Endothelial cell of umbilical vein (primary cell): ENCODE measurements at regions not wholly inside any gene's neighbourhood (a gene's known extent, or its start where the extent isn't known, plus 50 kb on each side); places are given as distances from the start of the nearest gene placed in this dataset.

Experiments used
- BruUV-seq: library from RNA; stranded (reverse); fragments of 400-500 nt; replicated peaks from 2 replicates; lab custom pipeline; 2021; lab: Mats Ljungman, UMichigan
- CTCF ChIA-PET: fragments of 300-600, 350-600 bp; sonication (Branson Sonifier 250); formaldehyde crosslinking; loops from one replicate; lab custom pipeline; 2021; ENCODE audit warnings: antibody characterized with exemption, inconsistent platforms; lab: Charles Lee
- POLR2A ChIA-PET: fragments of 300-600, 350-600 bp; sonication (Branson Sonifier 250); formaldehyde crosslinking; loops from one replicate; lab custom pipeline; 2021; ENCODE audit warnings: antibody characterized with exemption, inconsistent platforms; lab: Charles Lee
- DNase-seq: peaks from one replicate; pipeline ENCODE4 v3.0.0-alpha.2; 2011; ENCODE audit warnings: low read depth, low spot score
- FAIRE-seq: peaks from 2 replicates; lab custom pipeline; 2011; peaks lifted over from hg19 to GRCh38; lab: Jason Lieb, UNC
- H2AFZ ChIP-seq: 2 replicates; pipeline ENCODE4 v1.6.0; 2012; ENCODE audit warnings: low read depth, low read length, control low read depth, inconsistent platforms
- H3K27ac ChIP-seq: 2 replicates; pipeline ENCODE4 v1.5.1; 2011; ENCODE audit warnings: low read depth, mild to moderate bottlenecking, control low read depth, low read length, moderate library complexity; ENCODE audit not compliant: insufficient read depth
- H3K27me3 ChIP-seq, 2 experiments: 2 replicates each; pipeline versions ENCODE4 v1.6.0 to v1.6.1; 2011; ENCODE audit warnings: low read length in 2 of 2, mixed read lengths in 1 of 2; ENCODE audit not compliant: control insufficient read depth in 2 of 2, insufficient read depth in 2 of 2
- H3K36me3 ChIP-seq, 2 experiments: 2 replicates in 1 of 2; 3 replicates in 1 of 2; pipeline ENCODE4 v1.5.1; 2011; ENCODE audit warnings: low read length in 2 of 2, mild to moderate bottlenecking in 1 of 2, moderate library complexity in 1 of 2; ENCODE audit not compliant: control insufficient read depth in 2 of 2, insufficient read depth in 2 of 2; ENCODE audit errors: extremely low read depth in 1 of 2
- H3K4me1 ChIP-seq: 3 replicates; pipeline ENCODE4 v1.5.1; 2011; ENCODE audit warnings: mild to moderate bottlenecking, low read length; ENCODE audit not compliant: control insufficient read depth, insufficient read depth; ENCODE audit errors: extremely low read depth
- H3K4me2 ChIP-seq: 2 replicates; pipeline ENCODE4 v1.6.1; 2011; ENCODE audit warnings: low read length, control low read depth, mixed read lengths; ENCODE audit not compliant: insufficient read depth
- H3K4me3 ChIP-seq, 3 experiments: fragments of 200-600 bp in 1 of 3; sonication (generic), shearing (Covaris generic) in 1 of 3; replicated peaks in 1 of 3; 2 replicates each; pipeline ENCODE4 v1.5.1; 2011 to 2016; ENCODE audit warnings: control low read depth in 3 of 3, low read length in 3 of 3, mild to moderate bottlenecking in 2 of 3, inconsistent platforms in 1 of 3, low read depth in 1 of 3, moderate library complexity in 1 of 3; ENCODE audit not compliant: insufficient read depth in 1 of 3
- H3K79me2 ChIP-seq: 2 replicates; pipeline ENCODE4 v1.6.0; 2012; ENCODE audit warnings: low read length, inconsistent platforms; ENCODE audit not compliant: control insufficient read depth, insufficient read depth
- H3K9ac ChIP-seq: replicated peaks from 2 replicates; pipeline ENCODE3; 2011; ENCODE audit warnings: low read length, control low read depth; ENCODE audit not compliant: insufficient read depth; ENCODE audit errors: extremely low read depth
- H3K9me1 ChIP-seq: replicated peaks from 3 replicates; pipeline ENCODE4 v1.6.0; 2011; ENCODE audit warnings: mild to moderate bottlenecking, low read length; ENCODE audit not compliant: control insufficient read depth, insufficient read depth; ENCODE audit errors: extremely low read depth
- H3K9me3 ChIP-seq: replicated peaks from 2 replicates; pipeline ENCODE4 v1.5.1; 2012; ENCODE audit warnings: low read length, inconsistent platforms; ENCODE audit not compliant: control insufficient read depth, insufficient read depth
- H4K20me1 ChIP-seq: replicated peaks from 2 replicates; pipeline ENCODE3; 2011; ENCODE audit warnings: mild to moderate bottlenecking, low read length; ENCODE audit not compliant: control insufficient read depth, insufficient read depth; ENCODE audit errors: extremely low read depth
- CTCF ChIP-seq, 2 donors: IDR thresholded peaks; 1 replicate in 1 of 2; 2 replicates in 1 of 2; pipeline ENCODE4 v1.5.1; 2011; ENCODE audit warnings: low read length in 2 of 2, mild to moderate bottlenecking in 2 of 2, moderate library complexity in 2 of 2, control low read depth in 1 of 2, inconsistent platforms in 1 of 2, low read depth in 1 of 2; ENCODE audit not compliant: insufficient read depth in 1 of 2; ENCODE audit errors: extremely low read depth in 1 of 2
- EZH2 ChIP-seq: IDR thresholded peaks from 2 replicates; pipeline ENCODE4 v1.6.1; 2012; ENCODE audit warnings: borderline replicate concordance, low read depth, mild to moderate bottlenecking, moderate library complexity, low read length, inconsistent platforms; ENCODE audit not compliant: severe bottlenecking
- FOS ChIP-seq: IDR thresholded peaks from 2 replicates; pipeline ENCODE4 v1.6.1; 2011; ENCODE audit warnings: mild to moderate bottlenecking, low read length, moderate library complexity, borderline replicate concordance; ENCODE audit not compliant: insufficient read depth
- GATA2 ChIP-seq: IDR thresholded peaks from 2 replicates; pipeline ENCODE4 v1.7.0; 2011; ENCODE audit warnings: low read depth, mild to moderate bottlenecking, moderate library complexity, mixed read lengths, low read length; ENCODE audit not compliant: insufficient read length, insufficient read depth
- JUN ChIP-seq: IDR thresholded peaks from 2 replicates; pipeline ENCODE4 v1.6.1; 2011; ENCODE audit warnings: borderline replicate concordance, low read depth; ENCODE audit not compliant: insufficient read length, insufficient read depth
- MAX ChIP-seq: IDR thresholded peaks from 2 replicates; pipeline ENCODE4 v1.6.1; 2011; ENCODE audit not compliant: insufficient read depth, insufficient read length
- MYC ChIP-seq: IDR thresholded peaks from one replicate; pipeline ENCODE4 v1.6.1; 2011; ENCODE audit warnings: mild to moderate bottlenecking, low read depth, low read length
- POLR2A ChIP-seq: IDR thresholded peaks from 2 replicates; pipeline ENCODE4 v1.6.1; 2012; ENCODE audit warnings: low read depth, mild to moderate bottlenecking, control low read depth, low read length
- dilution Hi-C: fragments of 300-500 bp; cut with MboI; formaldehyde crosslinking; loops from one replicate; pipeline ENCODE4 v1.15.0; 2019; ENCODE audit warnings: low sequenced_read_pairs; ENCODE audit not compliant: extremely low pct_ligation_motif_present
- intact Hi-C: fragments of 100-400 bp; cut with micrococcal nuclease; formaldehyde crosslinking; loops from one replicate; pipeline ENCODE4 v1.10.0; 2022

- Histone ChIP-seq H3K27me3 (no peaks in the 10 kb centered on the region), H2AFZ (no peak overlapping the region), H3K9me3 (no peaks in the 10 kb centered on the region), H3K4me1 (no peaks in the 10 kb centered on the region), H3K4me3 (no peak overlapping the region), H3K4me2 (no peak overlapping the region), H3K79me2 (no peaks in the 10 kb centered on the region), H4K20me1 (no peaks in the 10 kb centered on the region), H3K9ac (no peak overlapping the region), H3K27ac (no peak overlapping the region), H3K36me3 (no peaks in the 10 kb centered on the region), H3K9me1 (no peaks in the 10 kb centered on the region)
- ChIA-PET POLR2A (no interaction called here), CTCF (interaction anchor here (0.6 to 1.1 kb wide), 3 partner anchors 10 to 1079 kb away, joined by 3 read pairs; no protein-coding TSS in a partner anchor)
- intact Hi-C loops (no loop called here), dilution Hi-C loops (no loop called here)
- no TSS peak for BruUV-seq
- no peak for FAIRE-seq
- DNase-seq, result no peak
- TF ChIP-seq GATA2, result no peak
- no peak for TF ChIP-seq MAX
- TF ChIP-seq MYC, result no peak
- TF ChIP-seq POLR2A, result no peak
- TF ChIP-seq JUN, result no peak
- TF ChIP-seq FOS, result no peak
- no peak for TF ChIP-seq EZH2
- no peak for TF ChIP-seq CTCF (IDR thresholded peaks at IDR 0.05; ENCODE audit: extremely low read depth in 1 of 2, insufficient read depth in 1 of 2, low read depth in 1 of 2, low read length in 2 of 2)
Observed at GRCh38 chr2:154588838-154589237, 109.7 kb upstream of the KCNJ3 start.
